GM12892 (cell line): ENCODE measurements at regions not wholly inside any gene's neighbourhood (a gene's known extent, or its start where the extent isn't known, plus 50 kb on each side); places are given as distances from the start of the nearest gene placed in this dataset.

Experiments
- POLR2A ChIP-seq: IDR thresholded peaks from 2 replicates; pipeline ENCODE4 v1.6.1; 2011; ENCODE audit warnings: low read depth, low read length, control low read depth
- POLR2AphosphoS5 ChIP-seq: IDR thresholded peaks from 2 replicates; pipeline ENCODE4 v1.6.1; 2011; ENCODE audit warnings: low read depth, low read length, control low read depth
- TAF1 ChIP-seq: IDR thresholded peaks from 2 replicates; pipeline ENCODE4 v1.6.1; 2011; ENCODE audit warnings: low read depth, mild to moderate bottlenecking, control low read depth, low read length, borderline replicate concordance

GRCh38 chr15:96245252-96245651 lies 85.2 kb upstream of the NR2F2 start:
- TF ChIP-seq POLR2A (no peak), TAF1 (no peak), POLR2AphosphoS5 (no peak)
